Esophagus squamous epithelium (tissue), 4 donors: ENCODE measurements at regions not wholly inside any gene's neighbourhood (a gene's known extent, or its start where the extent isn't known, plus 50 kb on each side); places are given as distances from the start of the nearest gene placed in this dataset.

Experiments
- CTCF ChIP-seq, 6 experiments: fragments of 450-650 bp in 4 of 6; fragments of 200-600 bp in 2 of 6; sonication (generic) in 2 of 6; IDR thresholded peaks; one replicate each; pipeline ENCODE4 v1.5.1; 2016 to 2019; ENCODE audit warnings: antibody characterized with exemption in 6 of 6, mild to moderate bottlenecking in 4 of 6, moderate library complexity in 4 of 6
- POLR2A ChIP-seq, 4 donors: fragments of 450-650 bp; IDR thresholded peaks; one replicate each; pipeline ENCODE4 v1.6.1; 2017; ENCODE audit warnings: antibody characterized with exemption in 4 of 4, mild to moderate bottlenecking in 4 of 4, moderate library complexity in 3 of 4

- TF ChIP-seq POLR2A (IDR thresholded peaks at IDR 0.05) = no peak
- no peak for TF ChIP-seq CTCF (IDR thresholded peaks at IDR 0.05)
Measured at GRCh38 chr5:97576956-97577355, 393.9 kb upstream of the RIOK2 start.
